PC-3 (cell line): ENCODE measurements at regions not wholly inside any gene's neighbourhood (a gene's known extent, or its start where the extent isn't known, plus 50 kb on each side); places are given as distances from the start of the nearest gene placed in this dataset.

Experiments used
- EZH2phosphoT487 ChIP-seq: fragments of 300-600 bp; sonication (generic); IDR thresholded peaks from 2 replicates; pipeline ENCODE4 v1.6.1; 2018; ENCODE audit warnings: mild to moderate bottlenecking, antibody characterized with exemption, low read length, borderline replicate concordance
- TF ChIP-seq, protein P1 (sequence below): fragments of 300-600 bp; sonication (generic); conservative IDR thresholded peaks from 2 replicates; pipeline ENCODE4 v1.5.1; 2017; ENCODE audit warnings: antibody characterized with exemption, low read depth, mild to moderate bottlenecking, low read length

- TF ChIP-seq, protein P1, sequence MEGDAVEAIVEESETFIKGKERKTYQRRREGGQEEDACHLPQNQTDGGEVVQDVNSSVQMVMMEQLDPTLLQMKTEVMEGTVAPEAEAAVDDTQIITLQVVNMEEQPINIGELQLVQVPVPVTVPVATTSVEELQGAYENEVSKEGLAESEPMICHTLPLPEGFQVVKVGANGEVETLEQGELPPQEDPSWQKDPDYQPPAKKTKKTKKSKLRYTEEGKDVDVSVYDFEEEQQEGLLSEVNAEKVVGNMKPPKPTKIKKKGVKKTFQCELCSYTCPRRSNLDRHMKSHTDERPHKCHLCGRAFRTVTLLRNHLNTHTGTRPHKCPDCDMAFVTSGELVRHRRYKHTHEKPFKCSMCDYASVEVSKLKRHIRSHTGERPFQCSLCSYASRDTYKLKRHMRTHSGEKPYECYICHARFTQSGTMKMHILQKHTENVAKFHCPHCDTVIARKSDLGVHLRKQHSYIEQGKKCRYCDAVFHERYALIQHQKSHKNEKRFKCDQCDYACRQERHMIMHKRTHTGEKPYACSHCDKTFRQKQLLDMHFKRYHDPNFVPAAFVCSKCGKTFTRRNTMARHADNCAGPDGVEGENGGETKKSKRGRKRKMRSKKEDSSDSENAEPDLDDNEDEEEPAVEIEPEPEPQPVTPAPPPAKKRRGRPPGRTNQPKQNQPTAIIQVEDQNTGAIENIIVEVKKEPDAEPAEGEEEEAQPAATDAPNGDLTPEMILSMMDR, result no peak
- TF ChIP-seq EZH2phosphoT487, result no peak
These were observed 83.1 kb downstream of the MCFD2 start for GRCh38 chr2:46832543-46832942.
